ENCODE measurements at regions not wholly inside any gene's neighbourhood (a gene's known extent, or its start where the extent isn't known, plus 50 kb on each side); places are given as distances from the start of the nearest gene placed in this dataset.
"Not testable (repeated sequence)": the region's sequence is repeated elsewhere in the genome, so short reads cannot be mapped to it uniquely, and the experiment has no call there.

DNA sequence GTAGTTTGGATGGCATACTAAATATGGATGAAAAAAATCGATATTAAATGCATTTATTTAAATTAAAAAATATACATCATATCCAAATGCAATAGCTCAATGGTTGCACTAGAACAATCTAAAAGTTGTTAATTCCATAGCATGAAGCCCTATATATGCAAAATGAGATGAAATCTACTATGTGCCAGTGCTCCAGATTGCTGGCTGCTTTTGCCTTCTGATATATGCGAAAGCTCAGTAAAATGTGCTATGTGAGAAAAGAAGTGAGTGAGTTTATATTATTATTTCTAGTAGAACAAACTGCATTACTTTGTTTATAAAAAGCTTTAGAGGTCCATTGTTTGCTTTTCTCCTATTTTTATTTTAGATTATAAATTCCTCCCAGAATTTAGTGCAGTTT, 186.7 kb downstream of the MAT2B start:
- H3K9me3 Mint-ChIP-seq = no peaks in the 10 kb centered on the region
- no peak for DNase-seq
- H3K4me1 Mint-ChIP-seq = no peaks in the 10 kb centered on the region
- ATAC-seq (ENCODE audit: low read depth) = no peak
- no peak overlapping the region for H3K4me3 Mint-ChIP-seq
- no peaks in the 10 kb centered on the region for H3K27me3 Mint-ChIP-seq
- H3K36me3 Mint-ChIP-seq = no peaks in the 10 kb centered on the region
- POLR2A ChIA-PET = no interaction called here
- H3K27ac Mint-ChIP-seq = no peak overlapping the region

DNA sequence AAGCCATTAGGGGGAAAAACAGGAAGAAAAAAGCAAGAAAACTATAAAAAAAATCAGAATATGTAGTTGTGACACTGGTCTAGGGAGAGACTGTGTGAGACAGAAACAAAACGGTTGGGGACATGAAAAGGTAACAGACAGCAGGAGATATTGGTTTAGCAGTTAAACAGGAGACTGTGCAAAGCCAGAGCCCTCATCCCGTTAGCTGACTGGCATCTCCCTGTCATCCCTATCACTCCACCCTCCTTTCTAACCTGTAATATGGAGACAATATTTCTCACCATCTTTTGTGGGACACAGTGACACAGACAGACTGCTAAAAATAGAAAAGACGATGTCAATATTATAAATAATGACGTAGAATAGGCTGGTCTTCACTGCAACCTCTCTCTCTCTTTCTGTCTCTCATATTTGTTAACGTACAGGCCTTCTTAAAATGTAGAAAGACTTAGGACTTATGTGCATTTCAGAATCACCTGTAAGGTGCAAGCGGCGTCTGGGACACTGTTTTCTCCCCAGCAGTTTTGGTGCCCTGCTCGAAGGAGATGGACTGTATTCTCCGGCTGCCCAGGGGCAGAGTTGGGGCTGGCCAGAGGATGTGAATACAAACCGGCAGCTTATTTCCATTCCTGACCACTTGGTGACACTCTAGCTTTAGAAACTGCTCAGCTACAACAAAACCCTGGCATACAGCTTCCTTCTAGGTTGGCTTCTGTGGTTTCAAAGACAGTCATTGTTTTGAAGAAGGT, 190.6 kb downstream of the MAT2B start:
- Mint-ChIP-seq H3K9me3 (no peaks in the 10 kb centered on the region), H3K27ac (no peak overlapping the region), H3K4me1 (no peaks in the 10 kb centered on the region), H3K27me3 (no peaks in the 10 kb centered on the region), H3K36me3 (no peaks in the 10 kb centered on the region), H3K4me3 (no peak overlapping the region)
- peak; percentile 50 for ATAC-seq (ENCODE audit: low read depth)
- POLR2A ChIA-PET = no interaction called here
- DNase-seq = no peak

DNA sequence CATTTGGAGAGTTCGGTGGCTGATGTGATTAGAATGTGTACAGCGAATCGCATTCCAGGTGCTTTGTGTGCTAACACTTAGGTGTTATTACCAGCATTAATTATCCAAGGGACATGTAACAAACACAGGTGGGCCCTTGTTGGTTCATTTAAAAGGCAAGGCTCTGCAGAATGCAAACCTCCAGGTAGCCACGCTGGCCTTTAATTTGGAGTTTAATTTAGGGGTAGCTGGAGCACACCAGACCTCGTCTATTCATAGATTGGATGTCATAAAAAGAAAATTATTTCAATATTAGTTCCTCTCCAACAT, 191.1 kb downstream of the MAT2B start:
- H3K27me3 Mint-ChIP-seq = no peaks in the 10 kb centered on the region
- no peaks in the 10 kb centered on the region for H3K36me3 Mint-ChIP-seq
- POLR2A ChIA-PET = no interaction called here
- H3K4me1 Mint-ChIP-seq = no peaks in the 10 kb centered on the region
- ATAC-seq (ENCODE audit: low read depth) = no peak
- no peak overlapping the region for H3K27ac Mint-ChIP-seq
- H3K4me3 Mint-ChIP-seq = no peak overlapping the region
- DNase-seq = no peak
- H3K9me3 Mint-ChIP-seq = no peaks in the 10 kb centered on the region

DNA sequence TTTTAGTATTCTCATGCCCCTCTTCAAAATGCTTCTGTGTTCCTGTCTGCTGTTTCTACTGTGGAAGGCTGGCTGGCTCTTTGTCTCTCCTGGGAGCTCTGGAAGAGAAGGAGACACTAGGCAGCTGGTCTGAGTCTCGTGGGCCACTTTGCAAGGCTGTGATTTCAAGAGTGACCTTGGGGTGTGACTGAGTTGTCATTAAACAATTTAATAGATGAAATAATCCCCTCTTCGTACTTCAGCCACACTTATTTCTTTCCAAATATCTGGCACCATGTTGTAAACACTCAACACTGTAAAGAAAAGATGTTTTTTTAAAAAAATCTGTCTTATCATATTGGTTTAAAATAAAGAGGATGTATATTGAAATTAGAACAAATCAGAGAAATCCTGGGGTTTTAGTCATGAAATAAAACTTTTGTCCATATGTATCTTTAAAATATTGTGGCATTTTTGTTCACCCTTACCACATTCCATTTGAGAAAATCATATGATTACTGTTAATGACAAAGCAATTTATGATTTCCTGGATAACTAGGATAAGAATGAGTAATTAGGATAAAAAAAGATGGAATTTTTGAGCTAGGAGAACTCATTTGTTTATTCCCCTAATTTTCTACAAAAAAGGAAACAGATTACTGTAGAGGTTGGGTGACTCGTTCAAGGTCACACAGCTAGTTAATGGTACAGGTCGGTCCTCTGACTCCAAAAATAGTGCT, 200.8 kb downstream of the MAT2B start:
- no peak for ATAC-seq (ENCODE audit: low read depth)
- Mint-ChIP-seq H3K4me3 (no peak overlapping the region), H3K9me3 (no peaks in the 10 kb centered on the region)

DNA sequence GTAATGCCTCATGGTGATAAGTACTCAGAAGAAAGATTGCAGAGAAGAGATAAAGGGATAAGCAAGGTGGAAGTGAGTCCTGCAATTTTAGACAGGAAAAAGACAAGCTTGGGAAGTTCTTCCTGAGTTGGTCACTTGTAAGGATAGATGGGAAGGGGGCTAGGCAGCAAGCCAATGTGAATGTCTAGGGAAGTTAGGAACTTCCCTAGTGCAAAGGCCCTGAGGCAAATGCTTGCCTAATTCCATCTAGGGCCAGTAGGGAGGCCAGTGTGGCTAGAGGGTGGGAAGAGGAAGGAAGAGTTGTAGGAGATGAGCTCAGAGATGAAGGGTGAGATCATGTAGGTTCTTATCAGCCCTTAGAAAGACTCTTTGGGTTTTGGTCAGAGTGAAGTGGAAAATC, 206.6 kb downstream of the MAT2B start:
- no peaks in the 10 kb centered on the region for H3K36me3 Mint-ChIP-seq
- POLR2A ChIA-PET = no interaction called here
- H3K4me3 Mint-ChIP-seq = no peak overlapping the region
- no peak for DNase-seq
- peaks cover 2% of the 10 kb centered on the region for H3K9me3 Mint-ChIP-seq
- H3K27ac Mint-ChIP-seq = no peak overlapping the region
- no peaks in the 10 kb centered on the region for H3K4me1 Mint-ChIP-seq
- no peak for ATAC-seq (ENCODE audit: low read depth)
- no peaks in the 10 kb centered on the region for H3K27me3 Mint-ChIP-seq

More for the DNA sequence above, 200.8 kb downstream of the MAT2B start:
- no peaks in the 10 kb centered on the region for H3K36me3 Mint-ChIP-seq
- POLR2A ChIA-PET = no interaction called here
- H3K4me1 Mint-ChIP-seq = no peaks in the 10 kb centered on the region
- H3K27ac Mint-ChIP-seq = no peak overlapping the region
- no peaks in the 10 kb centered on the region for H3K27me3 Mint-ChIP-seq
- no peak for DNase-seq

DNA sequence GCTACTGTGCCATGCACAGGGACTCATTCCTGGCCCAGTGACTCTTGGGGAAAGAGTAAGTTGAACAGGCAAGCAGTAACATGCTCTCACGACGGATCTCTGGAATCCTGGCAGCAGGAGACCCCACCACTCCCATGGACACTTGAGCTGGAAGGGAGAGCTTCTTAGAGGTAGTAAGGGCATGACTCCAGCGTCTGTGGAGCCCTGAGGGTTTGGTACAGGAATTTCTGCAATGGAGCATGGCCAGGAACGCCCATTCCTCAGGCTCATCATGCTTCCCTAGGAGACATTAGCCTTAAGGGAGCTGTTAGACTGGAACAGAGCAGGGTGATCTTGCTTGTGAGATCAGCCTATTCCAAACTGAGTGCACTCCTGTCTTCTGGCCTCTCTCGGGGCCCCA, 212.9 kb downstream of the MAT2B start:
- DNase-seq = no peak
- Mint-ChIP-seq H3K4me3 (no peak overlapping the region), H3K9me3 (peaks cover 4% of the 10 kb centered on the region), H3K36me3 (no peaks in the 10 kb centered on the region), H3K27me3 (no peaks in the 10 kb centered on the region), H3K4me1 (no peaks in the 10 kb centered on the region), H3K27ac (no peak overlapping the region)
- POLR2A ChIA-PET = no interaction called here
- no peak for ATAC-seq (ENCODE audit: low read depth)

DNA sequence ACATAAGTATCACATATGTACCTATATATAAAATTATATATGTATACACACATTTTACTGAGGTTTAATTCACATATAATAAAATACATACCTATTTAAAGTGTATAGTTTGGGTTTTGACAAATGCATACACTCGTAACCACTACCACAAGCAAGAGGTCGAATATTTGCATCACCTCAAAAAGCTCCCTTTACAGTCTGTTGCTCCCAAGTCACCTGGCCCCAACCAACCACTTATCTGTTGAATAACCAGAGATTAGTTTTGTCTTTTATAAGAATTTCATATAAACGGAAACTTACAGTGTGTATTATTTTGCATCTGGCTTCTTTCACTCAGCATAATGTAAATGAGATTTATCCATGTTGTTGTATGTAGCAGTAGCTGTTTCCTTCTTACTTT, 218.9 kb downstream of the MAT2B start:
- ATAC-seq (ENCODE audit: low read depth) = no peak
- no peak for DNase-seq
- Mint-ChIP-seq H3K27me3 (no peaks in the 10 kb centered on the region), H3K4me3 (no peak overlapping the region), H3K36me3 (no peaks in the 10 kb centered on the region), H3K9me3 (no peaks in the 10 kb centered on the region), H3K4me1 (no peaks in the 10 kb centered on the region), H3K27ac (no peak overlapping the region)
- POLR2A ChIA-PET = no interaction called here

DNA sequence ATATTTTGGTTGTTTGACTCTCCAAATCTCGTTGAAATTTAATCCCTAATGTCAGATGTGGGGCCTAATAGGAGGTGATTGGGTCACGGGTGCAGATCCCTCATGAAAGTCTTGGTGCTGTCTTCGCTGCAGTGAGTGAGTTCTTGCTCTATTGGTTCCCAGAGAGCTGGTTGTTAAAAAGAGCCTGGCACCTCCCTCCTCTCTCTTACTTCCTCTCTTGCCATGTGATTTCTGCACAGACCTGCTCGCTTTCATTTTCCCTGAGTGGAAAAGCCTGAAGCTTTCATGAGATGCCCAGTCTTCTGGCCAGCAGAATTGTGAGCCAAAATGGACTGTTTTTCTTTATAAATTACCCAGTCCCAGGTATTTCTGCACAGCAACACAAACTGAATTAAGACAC, 221.6 kb downstream of the MAT2B start:
- no peak for ATAC-seq (ENCODE audit: low read depth)
- Mint-ChIP-seq H3K27ac (no peak overlapping the region), H3K4me1 (no peaks in the 10 kb centered on the region), H3K4me3 (no peak overlapping the region), H3K36me3 (no peaks in the 10 kb centered on the region), H3K9me3 (no peaks in the 10 kb centered on the region), H3K27me3 (no peaks in the 10 kb centered on the region)
- no peak for DNase-seq
- POLR2A ChIA-PET = no interaction called here

DNA sequence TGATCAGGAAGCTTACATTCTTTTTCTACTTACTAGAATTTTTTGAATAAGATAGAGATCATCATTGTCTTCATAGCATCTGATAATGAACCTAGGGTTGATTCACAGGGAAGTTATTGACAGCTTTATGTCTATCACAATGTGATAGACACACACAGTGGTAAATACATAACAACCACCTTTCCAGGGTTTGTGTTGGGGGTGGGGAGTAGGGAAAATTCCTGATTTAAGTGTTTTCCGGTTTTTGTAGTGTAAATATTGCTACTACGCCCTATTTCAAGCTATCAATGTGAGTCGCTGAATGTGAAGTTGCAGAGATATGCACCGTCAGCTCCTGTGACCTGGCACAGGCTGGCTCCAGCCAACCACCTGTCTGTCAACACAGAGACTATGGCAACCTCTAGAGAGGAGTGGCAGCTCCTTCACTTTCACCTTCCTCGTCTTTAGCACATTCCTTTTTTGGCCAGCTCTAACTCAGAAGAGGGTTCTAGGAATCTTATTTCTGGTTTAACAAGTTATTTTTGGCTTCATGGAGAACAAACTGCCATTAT, 224.9 kb downstream of the MAT2B start:
- no peak overlapping the region for H3K4me3 Mint-ChIP-seq
- ATAC-seq (ENCODE audit: low read depth) (no peak), DNase-seq (no peak)
- POLR2A ChIA-PET = no interaction called here
- no peak overlapping the region for H3K27ac Mint-ChIP-seq
- H3K4me1 Mint-ChIP-seq = no peaks in the 10 kb centered on the region
- H3K36me3 Mint-ChIP-seq = no peaks in the 10 kb centered on the region
- no peaks in the 10 kb centered on the region for H3K9me3 Mint-ChIP-seq
- no peaks in the 10 kb centered on the region for H3K27me3 Mint-ChIP-seq

DNA sequence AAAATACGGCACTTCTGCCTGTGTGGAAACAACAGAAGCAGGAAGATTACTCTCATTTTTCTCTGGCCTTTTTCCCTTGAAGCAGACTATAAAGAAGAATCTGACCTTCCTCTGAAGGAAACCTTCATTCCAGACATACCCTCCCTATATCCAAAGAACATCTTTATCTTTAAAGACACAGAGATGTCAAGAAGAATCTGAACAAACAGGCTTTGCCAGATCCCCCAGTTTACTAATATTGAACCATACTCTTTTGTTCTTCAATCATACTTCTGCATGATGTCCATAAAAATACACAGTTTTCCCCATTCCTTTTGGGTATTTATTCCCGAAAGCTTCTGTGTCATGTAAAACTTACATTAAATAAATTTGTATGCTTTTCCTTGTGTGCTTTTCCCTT, 225.8 kb downstream of the MAT2B start:
- no peaks in the 10 kb centered on the region for H3K36me3 Mint-ChIP-seq
- H3K27ac Mint-ChIP-seq = no peak overlapping the region
- H3K4me3 Mint-ChIP-seq = no peak overlapping the region
- H3K27me3 Mint-ChIP-seq = no peaks in the 10 kb centered on the region
- ATAC-seq (ENCODE audit: low read depth) = no peak
- no peaks in the 10 kb centered on the region for H3K4me1 Mint-ChIP-seq
- DNase-seq = no peak
- H3K9me3 Mint-ChIP-seq = no peaks in the 10 kb centered on the region
- POLR2A ChIA-PET = no interaction called here

DNA sequence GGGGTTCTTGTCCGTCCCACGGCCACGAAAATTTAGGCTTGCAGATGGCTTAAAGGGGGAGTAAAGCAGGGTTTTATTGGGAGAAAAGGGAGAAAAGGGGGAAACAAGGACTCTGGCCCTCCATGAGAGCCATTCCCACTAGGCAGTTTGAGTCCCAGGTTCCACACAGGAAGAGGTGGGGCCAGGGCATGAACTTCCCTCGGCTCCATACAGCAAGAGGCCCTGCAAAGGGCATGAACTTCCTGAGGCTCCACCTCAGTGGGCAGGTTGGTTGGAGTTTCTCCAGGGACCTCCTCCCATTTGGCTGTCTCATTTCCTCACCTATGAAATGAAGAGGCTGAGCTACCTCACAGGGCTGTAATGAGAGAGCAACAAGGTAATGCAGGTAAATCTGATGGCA, 229.7 kb downstream of the MAT2B start:
- DNase-seq (no peak), ATAC-seq (ENCODE audit: low read depth) (no peak)
- Mint-ChIP-seq H3K27me3 (no peaks in the 10 kb centered on the region), H3K9me3 (peaks cover under 1% of the 10 kb centered on the region), H3K36me3 (no peaks in the 10 kb centered on the region), H3K4me1 (no peaks in the 10 kb centered on the region), H3K27ac (no peak overlapping the region), H3K4me3 (no peak overlapping the region)
- POLR2A ChIA-PET = no interaction called here

DNA sequence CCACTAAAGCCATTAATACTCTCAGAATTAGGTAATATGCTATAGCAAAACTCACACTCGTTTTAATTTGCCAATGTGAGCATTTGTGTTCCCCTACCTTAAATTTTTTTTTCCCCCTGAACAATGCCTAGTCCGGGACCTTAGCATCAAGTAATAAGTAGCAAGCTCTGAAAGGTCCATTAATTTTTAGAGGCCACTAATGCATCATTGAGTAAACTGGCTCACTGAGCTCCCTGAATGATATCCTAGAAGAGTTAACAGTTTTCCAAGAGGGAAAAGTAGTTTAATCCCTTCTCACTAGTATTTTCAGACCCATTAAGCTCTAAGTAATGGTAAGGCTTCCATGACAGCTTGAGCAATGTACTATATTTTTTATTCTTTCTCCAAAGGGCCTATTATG, 242.2 kb downstream of the MAT2B start:
- H3K9me3 Mint-ChIP-seq = no peaks in the 10 kb centered on the region
- no peak overlapping the region for H3K27ac Mint-ChIP-seq
- no peaks in the 10 kb centered on the region for H3K4me1 Mint-ChIP-seq
- H3K4me3 Mint-ChIP-seq = no peak overlapping the region
- no peaks in the 10 kb centered on the region for H3K27me3 Mint-ChIP-seq
- DNase-seq (no peak), ATAC-seq (ENCODE audit: low read depth) (no peak)
- POLR2A ChIA-PET = no interaction called here
- no peaks in the 10 kb centered on the region for H3K36me3 Mint-ChIP-seq

DNA sequence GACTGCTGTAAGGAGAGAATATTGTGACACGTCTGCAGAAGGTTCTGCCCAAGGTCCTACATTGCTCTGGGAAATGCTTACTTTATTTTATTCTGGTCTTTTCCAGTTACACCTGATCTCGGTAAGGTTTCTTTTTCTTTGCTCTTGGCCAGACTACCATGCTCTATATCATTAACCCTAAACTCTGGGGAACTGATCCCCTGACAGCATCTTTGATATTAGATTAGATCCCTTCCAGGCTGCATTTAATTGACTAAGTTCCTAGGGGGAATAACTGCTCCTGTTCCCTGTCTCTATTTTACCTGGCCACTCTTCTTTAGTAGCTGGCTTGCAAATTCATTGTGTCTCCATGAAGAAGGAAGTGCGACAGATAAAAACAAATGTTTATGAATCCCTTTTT, 243.5 kb downstream of the MAT2B start:
- no peaks in the 10 kb centered on the region for H3K27me3 Mint-ChIP-seq
- H3K27ac Mint-ChIP-seq = no peak overlapping the region
- no peaks in the 10 kb centered on the region for H3K9me3 Mint-ChIP-seq
- no peaks in the 10 kb centered on the region for H3K4me1 Mint-ChIP-seq
- DNase-seq = no peak
- no peak overlapping the region for H3K4me3 Mint-ChIP-seq
- no peaks in the 10 kb centered on the region for H3K36me3 Mint-ChIP-seq
- no peak for ATAC-seq (ENCODE audit: low read depth)
- POLR2A ChIA-PET = no interaction called here

DNA sequence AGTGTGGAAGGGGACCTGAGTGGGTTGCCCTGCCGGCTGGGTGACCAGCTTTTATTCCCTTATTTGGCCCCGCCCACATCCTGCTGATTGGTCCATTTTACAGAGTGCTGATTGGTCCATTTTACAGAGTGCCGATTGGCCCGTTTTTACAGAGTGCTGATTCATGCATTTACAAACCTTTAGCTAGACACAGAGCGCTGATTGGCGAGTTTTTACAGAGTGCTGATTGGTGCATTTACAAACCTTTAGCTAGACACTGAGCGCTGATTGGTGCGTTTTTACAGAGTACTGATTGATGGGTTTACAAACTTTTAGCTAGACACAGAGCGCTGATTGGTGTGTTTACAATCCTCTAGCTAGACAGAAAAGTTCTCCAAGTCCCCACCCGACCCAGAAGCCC, 245.0 kb downstream of the MAT2B start:
- POLR2A ChIA-PET; H3K27me3 Mint-ChIP-seq; H3K9me3 Mint-ChIP-seq; H3K4me3 Mint-ChIP-seq; DNase-seq; H3K4me1 Mint-ChIP-seq; ATAC-seq (ENCODE audit: low read depth); H3K27ac Mint-ChIP-seq; H3K36me3 Mint-ChIP-seq: not testable (repeated sequence)

Measured in activated naive CD8-positive, alpha-beta T cell treated with anti-CD3 and anti-CD28 coated beads, Interleukin-2, amount 10 ng/mL, durations not matched to agents 7 days and 5 days (primary cell).